Gastrocnemius medialis (tissue), 4 donors: ENCODE measurements at regions not wholly inside any gene's neighbourhood (a gene's known extent, or its start where the extent isn't known, plus 50 kb on each side); places are given as distances from the start of the nearest gene placed in this dataset.

ENCODE experiments used
- CTCF ChIP-seq, 5 experiments: fragments of 450-650 bp in 3 of 5; fragments of 200-600 bp in 2 of 5; sonication (generic) in 2 of 5; IDR thresholded peaks in 4 of 5; conservative IDR thresholded peaks in 1 of 5; 1 replicate in 4 of 5; 2 replicates in 1 of 5; pipeline ENCODE4 v1.5.1; 2016 to 2019; ENCODE audit warnings: antibody characterized with exemption in 5 of 5, mild to moderate bottlenecking in 3 of 5, moderate library complexity in 3 of 5
- POLR2A ChIP-seq, 2 donors: fragments of 450-650 bp; IDR thresholded peaks; one replicate each; pipeline ENCODE4 v1.6.1; 2017; ENCODE audit warnings: antibody characterized with exemption in 2 of 2, mild to moderate bottlenecking in 2 of 2, moderate library complexity in 2 of 2

- TF ChIP-seq CTCF (IDR thresholded peaks at IDR 0.05 in 4 of 5, conservative IDR thresholded peaks at IDR 0.05 in 1 of 5) (no peak), POLR2A (IDR thresholded peaks at IDR 0.05) (no peak)
Measured at GRCh38 chr1:232509570-232509969, 120.4 kb downstream of the SIPA1L2 start.
